Breast epithelium (tissue), 4 donors: ENCODE measurements at regions not wholly inside any gene's neighbourhood (a gene's known extent, or its start where the extent isn't known, plus 50 kb on each side); places are given as distances from the start of the nearest gene placed in this dataset.

Experiments used
- DNase-seq, 2 donors: peaks; one replicate each; pipeline ENCODE4 v3.0.0-alpha.2; 2019; ENCODE audit warnings: low spot score in 2 of 2
- H3K27ac ChIP-seq, 2 donors: fragments of 200-600 bp; sonication (generic) in 1 of 2; one replicate each; pipeline ENCODE4 v1.5.1; 2016 to 2019; ENCODE audit warnings: mild to moderate bottlenecking in 1 of 2
- H3K27me3 ChIP-seq, 2 donors: fragments of 200-600 bp; sonication (generic) in 1 of 2; one replicate each; pipeline versions ENCODE4 v1.5.1 to v1.6.0; 2017 to 2019; ENCODE audit warnings: control low read depth in 1 of 2, mild to moderate bottlenecking in 1 of 2
- H3K36me3 ChIP-seq: fragments of 200-600 bp; one replicate; pipeline ENCODE4 v1.5.1; 2019
- H3K4me1 ChIP-seq, 2 donors: fragments of 200-600 bp; sonication (generic); one replicate each; pipeline ENCODE4 v1.5.1; 2016 to 2019; ENCODE audit warnings: control low read depth in 1 of 2
- H3K4me3 ChIP-seq, 3 donors: fragments of 200-600 bp; sonication (generic); 1 replicate in 2 of 3; 2 replicates in 1 of 3; pipeline ENCODE4 v1.5.1; 2016 to 2019; ENCODE audit warnings: mild to moderate bottlenecking in 3 of 3, moderate library complexity in 2 of 3
- H3K9me3 ChIP-seq, 2 donors: fragments of 200-600 bp; sonication (generic) in 1 of 2; one replicate each; pipeline ENCODE4 v1.5.1; 2016 to 2019; ENCODE audit warnings: control low read depth in 1 of 2
- POLR2A ChIP-seq: fragments of 450-650 bp; IDR thresholded peaks from one replicate; pipeline ENCODE4 v1.6.1; 2016; ENCODE audit warnings: antibody characterized with exemption, mild to moderate bottlenecking, moderate library complexity
- POLR2AphosphoS5 ChIP-seq, 3 donors: sonication (generic); formaldehyde crosslinking; IDR thresholded peaks; one replicate each; pipeline ENCODE4 v1.6.1; 2017; ENCODE audit warnings: antibody characterized with exemption in 3 of 3
- intact Hi-C: fragments of 100-400 bp; cut with DNase I; formaldehyde crosslinking; loops from one replicate; pipeline ENCODE4 v1.15.1; 2023; ENCODE audit warnings: low total_unique reads
- TF ChIP-seq, protein P1 (sequence below), 3 donors: fragments of 450-650 bp; IDR thresholded peaks; one replicate each; pipeline ENCODE4 v1.5.1; 2016 to 2017; ENCODE audit warnings: antibody characterized with exemption in 3 of 3, mild to moderate bottlenecking in 3 of 3, moderate library complexity in 3 of 3

DNA sequence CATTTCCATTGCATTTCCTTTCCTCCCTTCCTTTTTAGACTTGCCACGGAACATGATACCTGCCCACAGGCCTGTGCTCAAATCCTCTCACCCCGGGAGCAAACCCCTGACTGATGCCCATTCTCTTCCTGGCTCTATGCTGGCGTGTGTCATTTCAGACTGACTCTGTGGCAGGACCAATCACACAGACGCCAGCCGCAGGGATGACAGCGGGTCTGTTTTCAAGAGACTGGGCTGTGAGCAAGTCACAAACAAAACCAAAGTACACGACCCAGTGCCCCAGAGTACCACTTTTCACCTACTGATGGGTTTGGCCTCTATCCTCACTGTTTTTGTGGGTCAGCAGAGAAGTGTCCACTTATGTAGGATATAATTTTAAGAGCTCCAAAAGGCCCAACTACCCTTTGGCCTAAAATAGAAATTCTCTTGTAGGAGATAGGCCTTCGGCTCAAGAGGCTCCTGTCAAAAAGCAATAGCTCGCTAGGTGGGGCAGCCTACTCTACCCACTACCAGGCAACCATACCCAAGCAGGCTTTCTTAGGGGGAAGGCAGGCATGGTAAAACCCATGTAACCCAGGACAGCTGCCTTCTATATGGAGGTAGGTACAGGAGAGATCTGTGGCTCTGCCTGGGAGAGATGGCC lies 215.7 kb downstream of the CDC5L start:
- Histone ChIP-seq H3K27me3 (no peaks in the 10 kb centered on the region), H3K27ac (no peak overlapping the region), H3K4me1 (no peaks in the 10 kb centered on the region), H3K4me3 (no peak overlapping the region), H3K36me3 (no peaks in the 10 kb centered on the region), H3K9me3 (no peaks in the 10 kb centered on the region)
- TF ChIP-seq POLR2A (no peak), POLR2AphosphoS5 (IDR thresholded peaks at IDR 0.05) (no peak)
- TF ChIP-seq, protein P1, sequence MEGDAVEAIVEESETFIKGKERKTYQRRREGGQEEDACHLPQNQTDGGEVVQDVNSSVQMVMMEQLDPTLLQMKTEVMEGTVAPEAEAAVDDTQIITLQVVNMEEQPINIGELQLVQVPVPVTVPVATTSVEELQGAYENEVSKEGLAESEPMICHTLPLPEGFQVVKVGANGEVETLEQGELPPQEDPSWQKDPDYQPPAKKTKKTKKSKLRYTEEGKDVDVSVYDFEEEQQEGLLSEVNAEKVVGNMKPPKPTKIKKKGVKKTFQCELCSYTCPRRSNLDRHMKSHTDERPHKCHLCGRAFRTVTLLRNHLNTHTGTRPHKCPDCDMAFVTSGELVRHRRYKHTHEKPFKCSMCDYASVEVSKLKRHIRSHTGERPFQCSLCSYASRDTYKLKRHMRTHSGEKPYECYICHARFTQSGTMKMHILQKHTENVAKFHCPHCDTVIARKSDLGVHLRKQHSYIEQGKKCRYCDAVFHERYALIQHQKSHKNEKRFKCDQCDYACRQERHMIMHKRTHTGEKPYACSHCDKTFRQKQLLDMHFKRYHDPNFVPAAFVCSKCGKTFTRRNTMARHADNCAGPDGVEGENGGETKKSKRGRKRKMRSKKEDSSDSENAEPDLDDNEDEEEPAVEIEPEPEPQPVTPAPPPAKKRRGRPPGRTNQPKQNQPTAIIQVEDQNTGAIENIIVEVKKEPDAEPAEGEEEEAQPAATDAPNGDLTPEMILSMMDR (IDR thresholded peaks at IDR 0.05): no peak
- no peak for DNase-seq
- intact Hi-C loops: no loop called here

DNA sequence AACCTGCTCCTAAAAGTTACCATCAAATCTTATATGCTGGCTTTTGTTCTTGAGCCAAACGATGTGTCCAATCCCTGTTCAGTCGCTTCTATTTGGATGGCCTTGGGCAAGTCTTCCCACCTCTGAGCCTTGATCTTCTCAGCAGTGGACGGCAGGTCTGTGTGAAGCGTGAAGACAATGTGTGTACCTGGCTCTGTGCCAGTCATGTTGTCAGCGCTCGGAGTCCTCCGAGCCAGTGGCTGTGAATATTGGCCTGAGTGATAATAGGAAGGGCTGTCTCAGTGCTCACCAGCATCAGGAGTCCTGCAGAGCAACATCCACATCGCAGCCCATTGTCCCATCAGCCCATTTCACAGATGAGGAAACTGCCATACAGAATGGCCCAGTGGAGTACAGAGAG lies 219.0 kb downstream of the CDC5L start:
- Histone ChIP-seq H3K4me1 (no peaks in the 10 kb centered on the region), H3K36me3 (no peaks in the 10 kb centered on the region), H3K9me3 (no peaks in the 10 kb centered on the region), H3K27me3 (no peaks in the 10 kb centered on the region), H3K4me3 (no peak overlapping the region), H3K27ac (no peak overlapping the region)
- TF ChIP-seq POLR2AphosphoS5 (IDR thresholded peaks at IDR 0.05): no peak
- intact Hi-C loops: no loop called here
- DNase-seq: no peak

DNA sequence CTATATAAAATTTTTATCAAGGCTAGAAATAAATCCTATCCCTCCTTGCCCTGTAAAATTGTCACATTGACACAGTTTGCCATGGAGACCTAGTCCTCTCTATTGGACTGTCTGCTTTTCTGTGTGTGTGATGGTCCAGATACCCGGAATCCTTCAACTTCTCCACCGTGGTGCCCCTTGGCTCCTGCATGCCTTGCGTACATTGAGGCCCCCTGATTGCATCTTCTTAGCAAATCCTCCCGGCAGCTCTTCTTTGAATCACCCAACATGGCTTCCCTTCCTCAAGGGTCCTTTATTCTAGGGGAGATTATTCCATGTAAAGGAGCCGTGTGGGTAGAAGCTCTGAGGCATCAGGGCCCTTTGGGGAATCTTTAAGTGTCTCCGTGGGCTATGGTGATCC lies 219.5 kb downstream of the CDC5L start:
- Histone ChIP-seq H3K27me3 (no peaks in the 10 kb centered on the region), H3K4me1 (no peaks in the 10 kb centered on the region), H3K36me3 (no peaks in the 10 kb centered on the region), H3K9me3 (no peaks in the 10 kb centered on the region), H3K4me3 (no peak overlapping the region), H3K27ac (no peak overlapping the region)
- intact Hi-C loops: no loop called here
- TF ChIP-seq POLR2A (no peak), POLR2AphosphoS5 (IDR thresholded peaks at IDR 0.05) (no peak)
- no peak for DNase-seq

DNA sequence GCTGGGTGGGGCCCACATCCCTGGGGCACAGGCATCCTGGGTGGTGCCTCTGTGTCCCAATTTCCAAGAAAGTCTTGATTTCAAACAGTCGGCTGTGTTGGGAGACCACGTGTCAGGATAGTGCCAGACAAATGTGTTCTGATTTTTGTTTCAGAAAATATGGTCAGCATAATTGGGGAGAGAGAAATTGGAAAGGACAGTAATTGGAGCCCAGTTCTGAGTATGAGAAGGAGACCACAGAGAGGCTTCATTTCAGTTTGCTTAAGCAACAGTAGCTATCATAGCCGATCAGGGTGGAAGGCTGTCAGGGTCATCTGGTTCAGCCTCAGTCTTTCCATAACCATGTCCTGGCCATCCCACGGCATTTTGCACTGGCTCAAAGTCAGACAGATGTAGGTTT lies 220.7 kb downstream of the CDC5L start:
- intact Hi-C loops: no loop called here
- no peaks in the 10 kb centered on the region for H3K9me3 ChIP-seq
- no peak for DNase-seq
- H3K36me3 ChIP-seq: no peaks in the 10 kb centered on the region
- H3K4me1 ChIP-seq: no peaks in the 10 kb centered on the region
- TF ChIP-seq POLR2AphosphoS5 (IDR thresholded peaks at IDR 0.05) (no peak), POLR2A (no peak)
- TF ChIP-seq, protein P1 (IDR thresholded peaks at IDR 0.05): no peak
- H3K27ac ChIP-seq: no peak overlapping the region
- H3K27me3 ChIP-seq: no peaks in the 10 kb centered on the region
- no peak overlapping the region for H3K4me3 ChIP-seq

DNA sequence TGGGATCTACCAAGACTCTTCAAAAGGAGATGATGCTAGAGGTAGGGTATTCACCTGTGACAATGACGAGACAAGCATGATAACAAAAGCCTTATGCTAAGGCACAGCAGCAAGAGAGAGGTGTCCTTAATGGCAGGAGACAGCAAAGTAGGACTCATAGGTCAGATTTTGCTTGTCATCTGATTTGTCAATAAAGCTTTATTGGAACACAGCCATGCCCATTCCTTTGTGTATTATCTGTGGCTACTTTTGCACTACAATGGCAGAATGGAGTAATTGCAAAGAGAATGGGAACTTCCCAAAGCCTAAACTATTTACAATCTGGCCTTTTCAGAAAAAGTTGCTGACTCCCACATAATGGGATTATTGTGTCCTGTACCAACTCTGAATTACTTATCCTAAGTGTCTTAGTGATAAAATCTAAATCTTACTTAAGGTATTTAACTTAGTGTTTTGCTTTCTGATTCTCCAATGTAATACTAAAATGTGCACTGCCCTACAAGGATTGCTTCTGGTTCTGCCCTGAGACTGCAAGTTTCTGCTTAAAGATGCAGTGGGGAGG lies 221.6 kb downstream of the CDC5L start:
- intact Hi-C loops: no loop called here
- Histone ChIP-seq H3K9me3 (no peaks in the 10 kb centered on the region), H3K4me3 (no peak overlapping the region), H3K27ac (no peak overlapping the region), H3K4me1 (no peaks in the 10 kb centered on the region), H3K36me3 (no peaks in the 10 kb centered on the region), H3K27me3 (no peaks in the 10 kb centered on the region)
- no peak for DNase-seq
- TF ChIP-seq POLR2A: no peak
- TF ChIP-seq, protein P1 (IDR thresholded peaks at IDR 0.05): no peak

DNA sequence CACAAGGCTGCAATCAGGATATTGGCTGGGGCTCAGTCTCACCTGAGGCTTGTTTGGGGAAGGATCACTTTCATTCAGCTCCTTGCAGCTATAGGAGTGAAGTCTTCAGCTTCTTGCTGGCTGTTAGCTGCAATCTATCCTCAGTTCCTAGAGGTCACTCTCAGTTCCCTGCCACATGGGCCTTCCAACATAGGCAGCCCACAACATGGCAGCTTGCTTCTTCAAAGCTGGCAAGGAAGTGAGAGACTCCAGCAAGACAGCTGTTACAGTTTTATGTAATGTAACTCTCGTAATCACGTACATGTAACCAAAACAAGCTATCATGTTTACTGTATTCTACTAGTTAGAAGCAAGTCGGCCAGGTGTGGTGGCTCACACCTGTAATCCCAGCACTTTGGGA lies 226.9 kb downstream of the CDC5L start:
- DNase-seq: no peak
- Histone ChIP-seq H3K9me3 (no peaks in the 10 kb centered on the region), H3K36me3 (no peaks in the 10 kb centered on the region), H3K4me1 (no peaks in the 10 kb centered on the region), H3K4me3 (no peak overlapping the region), H3K27ac (no peak overlapping the region), H3K27me3 (no peaks in the 10 kb centered on the region)
- TF ChIP-seq POLR2A (no peak), POLR2AphosphoS5 (IDR thresholded peaks at IDR 0.05) (no peak)
- TF ChIP-seq, protein P1 (IDR thresholded peaks at IDR 0.05): no peak
- intact Hi-C loops: no loop called here
